ENCODE measurements at regions not wholly inside any gene's neighbourhood (a gene's known extent, or its start where the extent isn't known, plus 50 kb on each side); places are given as distances from the start of the nearest gene placed in this dataset.

- H3K4me1 ChIP-seq (ENCODE audit: insufficient read depth): no peaks in the 10 kb centered on the region
- no peak for DNase-seq (ENCODE audit: low spot score)
- H3K36me3 Mint-ChIP-seq (ENCODE audit: low read depth): peaks cover 4% of the 10 kb centered on the region; the same call in 1 of the 3 replicates
- H3K4me1 Mint-ChIP-seq: peaks cover 7% of the 10 kb centered on the region
- no peak overlapping the region for H2AFZ ChIP-seq
- H3K27ac Mint-ChIP-seq: no peak overlapping the region
- TF ChIP-seq STAT1 (IDR thresholded peaks at IDR 0.05; ENCODE audit: unreplicated experiment) (no peak), CREB1 (CRISPR knock-in tag; IDR thresholded peaks at IDR 0.05; ENCODE audit: low read depth) (no peak), ZNF114 (CRISPR knock-in tag; IDR thresholded peaks at IDR 0.05) (no peak), POLR2AphosphoS5 (IDR thresholded peaks at IDR 0.05; ENCODE audit: low read depth) (no peak), ZNF462 (CRISPR knock-in tag; IDR thresholded peaks at IDR 0.05) (no peak), CTCF (conservative IDR thresholded peaks at IDR 0.05; ENCODE audit: low read depth in 2 of 2) (no peak), JUNB (IDR thresholded peaks at IDR 0.05; ENCODE audit: unreplicated experiment) (no peak), REST (IDR thresholded peaks at IDR 0.05; ENCODE audit: unreplicated experiment) (no peak), NANOG (IDR thresholded peaks at IDR 0.05; ENCODE audit: borderline replicate concordance) (no peak), EZH2 (IDR thresholded peaks at IDR 0.05; ENCODE audit: low read depth, unreplicated experiment) (no peak), ZNF331 (CRISPR knock-in tag; IDR thresholded peaks at IDR 0.05; ENCODE audit: low read depth) (no peak)
- H3K9me3 Mint-ChIP-seq: 0 out of 3 replicates have a peak, but pooled peaks cover 4% of the 10 kb centered on the region
- no peak overlapping the region for H3K4me2 ChIP-seq
- no peaks in the 10 kb centered on the region for H3K27me3 ChIP-seq (ENCODE audit: insufficient read depth)
- 0 out of 2 replicates have a peak, but pooled peaks cover 3% of the 10 kb centered on the region for H3K9me2 ChIP-seq (ENCODE audit: insufficient read depth)
- no peak for ATAC-seq
- no peaks in the 10 kb centered on the region for H3F3A ChIP-seq (replicated peaks; ENCODE audit: low read depth)
- no peaks in the 10 kb centered on the region for H3K79me2 ChIP-seq (replicated peaks; ENCODE audit: insufficient read depth)
- no peak overlapping the region for H3K4me3 Mint-ChIP-seq
- H3K27me3 Mint-ChIP-seq (ENCODE audit: insufficient read depth, low read depth, poor library complexity): peaks cover 3% of the 10 kb centered on the region
- H3K27ac ChIP-seq (ENCODE audit: low read depth): no peak overlapping the region
- H4K20me1 ChIP-seq (replicated peaks; ENCODE audit: insufficient read depth): no peaks in the 10 kb centered on the region
- H3K4me3 ChIP-seq: no peak overlapping the region
- H3K36me3 ChIP-seq (ENCODE audit: insufficient read depth): no peaks in the 10 kb centered on the region
These were observed 240.2 kb downstream of the ATG4C start for GRCh38 chr1:63024132-63024531.
